ENCODE measurements at regions not wholly inside any gene's neighbourhood (a gene's known extent, or its start where the extent isn't known, plus 50 kb on each side); places are given as distances from the start of the nearest gene placed in this dataset.
"Not testable (repeated sequence)": the region's sequence is repeated elsewhere in the genome, so short reads cannot be mapped to it uniquely, and the experiment has no call there.

DNA sequence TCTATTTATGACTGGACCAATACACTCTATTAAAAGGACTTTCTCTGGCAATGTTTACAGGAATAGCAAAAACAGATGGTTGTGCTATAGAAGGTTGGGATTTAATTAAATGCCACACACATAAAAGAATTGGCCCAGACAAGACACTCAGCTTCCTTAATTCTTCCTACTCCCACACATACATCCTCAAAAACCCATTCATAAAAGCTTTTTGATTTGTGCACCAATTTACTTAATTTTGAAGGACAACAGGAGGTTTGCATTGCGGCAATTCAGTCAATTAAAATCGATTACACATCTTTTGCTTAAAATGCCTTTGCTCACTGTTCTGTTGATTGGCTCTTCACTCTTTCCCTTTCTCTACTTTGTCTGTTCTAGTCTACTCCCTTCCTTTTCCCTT is 317.1 kb downstream of the CBLL2 start:
- Histone ChIP-seq H3K4me3 (ENCODE audit: severe bottlenecking) (no peak overlapping the region), H3K27me3 (ENCODE audit: insufficient read depth, poor library complexity, severe bottlenecking) (no peaks in the 10 kb centered on the region), H3K9me3 (ENCODE audit: severe bottlenecking) (no peaks in the 10 kb centered on the region), H3K4me1 (ENCODE audit: insufficient read depth, poor library complexity, severe bottlenecking) (no peaks in the 10 kb centered on the region), H3K27ac (ENCODE audit: poor library complexity, severe bottlenecking) (no peak overlapping the region), H3K36me3 (ENCODE audit: low read depth) (no peaks in the 10 kb centered on the region)
- TF ChIP-seq, protein P1, sequence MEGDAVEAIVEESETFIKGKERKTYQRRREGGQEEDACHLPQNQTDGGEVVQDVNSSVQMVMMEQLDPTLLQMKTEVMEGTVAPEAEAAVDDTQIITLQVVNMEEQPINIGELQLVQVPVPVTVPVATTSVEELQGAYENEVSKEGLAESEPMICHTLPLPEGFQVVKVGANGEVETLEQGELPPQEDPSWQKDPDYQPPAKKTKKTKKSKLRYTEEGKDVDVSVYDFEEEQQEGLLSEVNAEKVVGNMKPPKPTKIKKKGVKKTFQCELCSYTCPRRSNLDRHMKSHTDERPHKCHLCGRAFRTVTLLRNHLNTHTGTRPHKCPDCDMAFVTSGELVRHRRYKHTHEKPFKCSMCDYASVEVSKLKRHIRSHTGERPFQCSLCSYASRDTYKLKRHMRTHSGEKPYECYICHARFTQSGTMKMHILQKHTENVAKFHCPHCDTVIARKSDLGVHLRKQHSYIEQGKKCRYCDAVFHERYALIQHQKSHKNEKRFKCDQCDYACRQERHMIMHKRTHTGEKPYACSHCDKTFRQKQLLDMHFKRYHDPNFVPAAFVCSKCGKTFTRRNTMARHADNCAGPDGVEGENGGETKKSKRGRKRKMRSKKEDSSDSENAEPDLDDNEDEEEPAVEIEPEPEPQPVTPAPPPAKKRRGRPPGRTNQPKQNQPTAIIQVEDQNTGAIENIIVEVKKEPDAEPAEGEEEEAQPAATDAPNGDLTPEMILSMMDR (IDR thresholded peaks at IDR 0.05; ENCODE audit: poor library complexity, severe bottlenecking): no peak
- DNase-seq (ENCODE audit: low spot score) (no peak), ATAC-seq (ENCODE audit: low read depth) (no peak)

DNA sequence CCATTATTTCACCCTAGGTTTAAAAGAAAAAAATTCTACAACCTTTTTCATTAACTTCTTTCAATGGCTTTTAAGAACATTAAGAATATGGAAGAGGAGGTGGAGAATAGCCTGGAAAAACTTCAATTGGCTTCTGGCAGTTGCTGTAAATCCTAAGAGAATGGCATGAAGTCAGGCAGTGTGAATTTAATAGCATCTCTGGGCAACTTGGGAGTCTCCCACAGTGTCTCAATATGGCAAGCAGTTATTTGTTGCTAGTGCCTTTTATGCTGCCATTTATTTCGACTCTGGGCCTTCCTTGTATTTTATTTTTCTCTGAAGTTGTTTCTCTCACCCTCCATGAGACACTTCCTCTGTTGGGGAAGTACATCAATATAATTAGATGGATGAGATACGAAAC is 322.1 kb downstream of the CBLL2 start:
- Histone ChIP-seq H3K36me3 (ENCODE audit: low read depth) (no peaks in the 10 kb centered on the region), H3K27me3 (ENCODE audit: insufficient read depth, poor library complexity, severe bottlenecking) (no peaks in the 10 kb centered on the region), H3K4me3 (ENCODE audit: severe bottlenecking) (no peak overlapping the region), H3K4me1 (ENCODE audit: insufficient read depth, poor library complexity, severe bottlenecking) (no peaks in the 10 kb centered on the region), H3K27ac (ENCODE audit: poor library complexity, severe bottlenecking) (no peak overlapping the region), H3K9me3 (ENCODE audit: severe bottlenecking) (no peaks in the 10 kb centered on the region)
- DNase-seq (ENCODE audit: low spot score) (no peak), ATAC-seq (ENCODE audit: low read depth) (no peak)
- TF ChIP-seq, protein P1 (IDR thresholded peaks at IDR 0.05; ENCODE audit: poor library complexity, severe bottlenecking): no peak

DNA sequence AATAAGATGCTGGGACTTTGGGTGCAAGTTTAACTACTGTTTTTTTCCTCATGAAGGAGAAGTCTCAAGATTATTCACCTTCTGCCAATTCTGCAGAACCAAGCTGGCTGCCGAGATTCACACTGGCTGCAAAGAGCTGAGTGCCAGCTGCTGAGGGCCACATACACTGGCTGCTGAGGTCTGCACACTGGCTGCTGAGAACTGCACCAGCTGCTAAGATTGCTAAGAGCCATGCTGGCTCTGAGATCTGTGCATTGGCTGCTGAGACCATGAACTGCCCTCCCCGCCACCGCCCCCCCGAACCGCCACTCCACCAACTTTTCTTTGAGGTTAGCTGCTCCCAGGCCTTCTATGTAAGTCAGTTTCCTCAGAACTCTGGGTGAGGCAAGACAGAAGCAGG is 330.3 kb downstream of the CBLL2 start:
- TF ChIP-seq, protein P1 (IDR thresholded peaks at IDR 0.05; ENCODE audit: poor library complexity, severe bottlenecking): no peak
- no peaks in the 10 kb centered on the region for H3K4me1 ChIP-seq (ENCODE audit: insufficient read depth, poor library complexity, severe bottlenecking)
- no peaks in the 10 kb centered on the region for H3K27me3 ChIP-seq (ENCODE audit: insufficient read depth, poor library complexity, severe bottlenecking)
- no peak overlapping the region for H3K4me3 ChIP-seq (ENCODE audit: severe bottlenecking)
- no peak overlapping the region for H3K27ac ChIP-seq (ENCODE audit: poor library complexity, severe bottlenecking)
- no peaks in the 10 kb centered on the region for H3K9me3 ChIP-seq (ENCODE audit: severe bottlenecking)
- DNase-seq (ENCODE audit: low spot score) (no peak), ATAC-seq (ENCODE audit: low read depth) (no peak)
- no peaks in the 10 kb centered on the region for H3K36me3 ChIP-seq (ENCODE audit: low read depth)

DNA sequence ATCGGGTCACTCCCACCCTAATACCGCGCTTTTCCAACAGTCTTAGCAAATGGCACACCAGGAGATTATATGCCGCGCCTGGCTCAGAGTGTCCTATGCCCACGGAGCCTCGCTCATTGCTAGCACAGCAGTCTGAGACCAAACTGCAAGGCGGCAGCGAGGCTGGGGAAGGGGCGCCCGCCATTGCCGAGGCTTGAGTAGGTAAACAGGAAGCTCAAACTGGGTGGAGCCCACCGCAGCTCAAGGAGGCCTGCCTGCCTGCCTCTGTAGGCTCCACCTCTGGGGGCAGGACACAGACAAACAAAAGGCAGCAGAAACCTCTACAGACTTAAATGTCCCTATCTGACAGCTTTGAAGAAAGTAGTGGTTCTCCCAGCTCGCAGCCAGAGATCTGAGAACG is 336.7 kb downstream of the CBLL2 start:
- ATAC-seq (ENCODE audit: low read depth); DNase-seq (ENCODE audit: low spot score); H3K27me3 ChIP-seq (ENCODE audit: insufficient read depth, poor library complexity, severe bottlenecking); H3K36me3 ChIP-seq (ENCODE audit: low read depth); H3K9me3 ChIP-seq (ENCODE audit: severe bottlenecking); H3K4me3 ChIP-seq (ENCODE audit: severe bottlenecking); H3K27ac ChIP-seq (ENCODE audit: poor library complexity, severe bottlenecking); H3K4me1 ChIP-seq (ENCODE audit: insufficient read depth, poor library complexity, severe bottlenecking): not testable (repeated sequence)

DNA sequence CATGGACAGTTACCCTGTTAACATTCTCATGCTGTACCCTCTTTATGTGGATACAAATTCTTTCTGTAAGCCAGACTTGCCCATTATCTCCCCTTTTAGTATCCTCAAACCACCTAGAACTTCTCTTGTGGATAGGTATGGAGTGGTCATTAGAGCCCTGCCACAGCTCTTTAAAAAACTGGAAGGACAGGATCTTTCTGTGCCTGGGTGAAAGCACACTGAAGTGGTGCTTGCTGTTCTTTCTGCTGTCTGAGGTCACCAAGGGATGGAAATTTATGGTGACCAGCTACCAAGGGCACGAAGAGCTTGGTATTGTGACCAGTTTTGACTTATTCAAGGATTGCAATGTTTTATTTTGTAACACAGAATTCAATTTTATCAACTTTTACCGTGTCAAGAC is 344.2 kb downstream of the CBLL2 start:
- TF ChIP-seq, protein P1 (IDR thresholded peaks at IDR 0.05; ENCODE audit: poor library complexity, severe bottlenecking): no peak
- H3K27ac ChIP-seq (ENCODE audit: poor library complexity, severe bottlenecking): no peak overlapping the region
- no peaks in the 10 kb centered on the region for H3K9me3 ChIP-seq (ENCODE audit: severe bottlenecking)
- no peaks in the 10 kb centered on the region for H3K4me1 ChIP-seq (ENCODE audit: insufficient read depth, poor library complexity, severe bottlenecking)
- ATAC-seq (ENCODE audit: low read depth) (no peak), DNase-seq (ENCODE audit: low spot score) (no peak)
- H3K36me3 ChIP-seq (ENCODE audit: low read depth): no peaks in the 10 kb centered on the region
- no peaks in the 10 kb centered on the region for H3K27me3 ChIP-seq (ENCODE audit: insufficient read depth, poor library complexity, severe bottlenecking)
- no peak overlapping the region for H3K4me3 ChIP-seq (ENCODE audit: severe bottlenecking)
